ENCODE measurements at regions not wholly inside any gene's neighbourhood (a gene's known extent, or its start where the extent isn't known, plus 50 kb on each side); places are given as distances from the start of the nearest gene placed in this dataset.

GRCh38 chr20:57078116-57078515 is 188.3 kb downstream of the BMP7 start:
- no peak for DNase-seq (ENCODE audit: low read depth, low spot score)

- DNase-seq (ENCODE audit: low read depth, low spot score) = peak; percentile 49
Measured at GRCh38 chr20:57079031-57080005, 187.1 kb downstream of the BMP7 start.

GRCh38 chr20:57080796-57081195 is 185.6 kb downstream of the BMP7 start:
- DNase-seq (ENCODE audit: low read depth, low spot score) = peak; percentile 32

DNA sequence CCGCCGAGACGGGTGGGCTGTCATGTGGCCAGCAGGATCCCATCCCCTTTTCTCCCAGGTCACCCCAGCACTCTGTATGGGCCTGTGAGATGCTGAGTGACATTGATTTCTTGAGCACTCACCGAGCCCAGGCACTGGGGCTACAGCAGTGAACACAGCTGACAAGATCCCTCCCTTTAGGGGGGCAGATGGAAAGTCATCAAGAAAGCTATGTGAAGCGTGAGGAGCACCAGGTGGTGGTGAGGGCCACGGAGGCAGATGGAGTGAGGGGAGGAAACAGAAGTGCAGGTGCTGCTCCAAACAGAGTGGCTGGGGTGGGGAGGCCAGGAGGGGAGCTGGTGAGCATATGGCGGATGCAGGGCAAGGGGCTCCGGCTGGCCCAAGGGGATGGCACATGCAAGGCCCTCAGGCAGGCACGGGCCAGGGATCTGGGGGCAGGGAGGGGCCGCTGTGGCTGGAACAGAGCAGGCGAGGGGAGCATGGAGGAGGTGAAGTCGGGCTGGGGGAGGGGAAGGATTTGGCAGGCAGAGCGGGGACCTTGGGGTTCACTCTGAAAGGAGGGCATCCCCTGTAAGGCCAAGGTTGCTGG is 184.0 kb downstream of the BMP7 start:
- DNase-seq (ENCODE audit: low read depth, low spot score) = no peak

DNA sequence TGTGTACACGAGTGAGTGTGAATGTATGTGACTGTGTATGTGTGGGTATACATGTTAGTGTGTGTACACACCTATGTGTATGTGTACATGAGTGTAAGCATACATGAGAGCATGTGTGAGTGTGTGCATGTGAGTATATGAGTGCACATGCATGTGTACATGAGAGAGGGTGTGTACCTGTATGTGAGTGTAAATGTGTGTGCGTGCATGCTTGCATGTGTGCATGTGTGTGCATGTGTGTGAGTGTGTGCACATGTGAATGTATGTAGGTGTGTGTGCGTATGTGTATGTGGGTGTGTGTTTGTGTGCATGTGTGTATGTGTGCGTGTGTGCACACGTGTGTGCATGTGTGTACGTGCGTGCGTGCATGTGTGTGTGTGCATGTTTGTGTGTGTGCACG is 183.4 kb downstream of the BMP7 start:
- DNase-seq (ENCODE audit: low read depth, low spot score) = no peak

DNA sequence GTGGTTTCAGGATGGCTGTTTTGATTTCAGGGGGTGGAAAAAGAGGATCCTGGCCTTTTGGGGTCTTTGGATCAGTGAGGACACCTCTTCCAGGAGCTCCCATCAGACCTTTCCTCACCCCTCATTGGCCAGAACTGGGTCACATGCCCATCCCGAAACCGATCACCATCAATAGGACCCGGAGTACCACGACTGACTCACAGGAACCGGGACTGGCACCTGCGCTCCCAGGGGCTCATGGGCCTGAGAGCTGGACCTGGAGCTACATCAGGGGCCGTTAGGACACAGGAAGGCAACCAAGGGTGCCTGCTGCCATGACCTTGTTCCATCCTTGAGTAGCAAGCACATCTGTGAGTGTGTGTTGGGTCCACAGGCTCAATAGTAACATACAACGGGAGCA is 180.4 kb downstream of the BMP7 start:
- no peak for DNase-seq (ENCODE audit: low read depth, low spot score)

- no peak for DNase-seq (ENCODE audit: low read depth, low spot score)
Measured at GRCh38 chr20:57087102-57087501, 179.3 kb downstream of the BMP7 start.

DNA sequence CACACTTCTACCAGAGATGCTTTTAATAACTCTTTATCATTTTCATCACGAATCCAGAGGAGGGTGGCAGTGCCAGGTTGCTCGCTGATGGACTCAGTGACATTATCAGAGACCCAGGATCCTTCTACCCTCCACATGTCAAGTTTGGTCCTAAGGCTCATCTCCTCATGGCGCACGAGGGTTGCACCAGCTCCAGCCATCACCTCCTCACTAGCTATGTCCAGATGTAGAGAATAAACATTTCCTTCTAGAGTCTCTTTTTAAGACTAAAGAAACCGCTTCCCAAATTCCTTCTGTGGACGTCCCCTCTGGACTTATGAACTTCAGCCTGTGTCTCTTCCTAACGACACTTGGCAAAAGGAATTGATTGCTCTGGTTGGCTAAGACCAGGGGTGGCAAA is 178.7 kb downstream of the BMP7 start:
- no peak for DNase-seq (ENCODE audit: low read depth, low spot score)

DNA sequence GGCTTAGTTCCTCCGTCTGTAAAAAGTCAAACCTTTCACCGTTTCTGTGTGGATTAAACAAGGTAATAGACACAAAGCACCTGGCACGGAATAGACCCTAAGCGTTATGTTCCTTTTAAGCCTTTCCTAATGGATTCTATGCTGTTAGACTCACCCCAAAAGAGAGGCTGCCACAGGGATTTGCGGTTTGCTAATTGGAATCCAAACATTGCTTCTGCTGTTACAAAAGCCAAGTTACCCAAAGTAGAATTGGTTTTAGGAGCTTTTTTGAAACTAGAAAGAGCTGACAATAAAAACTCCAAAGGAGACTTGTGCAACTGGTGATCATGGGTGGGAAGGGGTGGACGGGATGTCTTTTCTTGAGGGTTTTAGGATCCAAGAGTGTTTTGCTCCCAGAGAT is 178.0 kb downstream of the BMP7 start:
- peak; percentile 60 for DNase-seq (ENCODE audit: low read depth, low spot score)

- DNase-seq (ENCODE audit: low read depth, low spot score) = peak; percentile 80
Measured at GRCh38 chr20:57089699-57090144, 176.7 kb downstream of the BMP7 start.

DNA sequence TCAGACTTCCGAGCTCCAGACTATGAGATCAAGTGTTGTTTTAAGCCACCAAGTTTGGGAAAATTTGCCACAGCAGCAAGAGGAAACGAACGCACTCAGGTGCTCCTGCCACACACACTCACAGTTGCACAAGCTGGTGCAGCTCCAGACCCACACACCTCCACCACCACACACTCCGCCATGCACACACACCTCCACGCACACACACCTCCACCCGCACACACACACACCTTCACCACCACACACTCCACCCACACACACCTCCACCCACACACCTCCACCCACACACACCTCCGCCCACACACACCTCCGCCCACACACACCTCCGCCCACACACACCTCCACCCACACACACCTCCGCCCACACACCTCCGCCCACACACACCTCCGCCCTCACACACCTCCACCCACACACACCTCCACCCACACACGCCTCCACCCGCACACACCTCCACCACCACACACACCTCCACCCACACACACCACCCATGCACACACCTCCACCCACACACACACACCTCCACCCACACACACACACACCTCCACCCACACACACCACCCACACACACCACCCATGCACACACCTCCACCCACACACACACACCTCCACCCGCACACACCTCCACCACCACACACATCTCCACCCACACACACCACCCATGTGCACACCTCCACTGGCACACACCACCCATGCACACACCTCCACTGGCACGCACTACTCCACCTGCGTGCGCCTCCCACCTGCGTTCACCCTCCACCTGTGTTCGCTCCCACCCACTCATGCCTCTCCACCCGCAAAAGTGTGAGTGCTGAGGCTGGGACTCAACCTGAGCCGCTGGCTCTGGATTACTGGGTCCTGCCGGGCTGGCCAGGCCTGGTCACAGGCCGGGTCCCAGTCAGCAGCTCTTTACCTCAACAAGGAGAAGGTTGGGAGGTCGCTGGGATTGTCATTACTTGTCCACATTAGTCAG is 175.6 kb downstream of the BMP7 start:
- DNase-seq (ENCODE audit: low read depth, low spot score) = no peak

GRCh38 chr20:57091748-57092111 is 174.7 kb downstream of the BMP7 start:
- no peak for DNase-seq (ENCODE audit: low read depth, low spot score)

GRCh38 chr20:57092112-57092899 is 174.1 kb downstream of the BMP7 start:
- peak; percentile 77 for DNase-seq (ENCODE audit: low read depth, low spot score)

- no peak for DNase-seq (ENCODE audit: low read depth, low spot score)
Measured at GRCh38 chr20:57092900-57093530, 173.4 kb downstream of the BMP7 start.

GRCh38 chr20:57093766-57094165 is 172.7 kb downstream of the BMP7 start:
- no peak for DNase-seq (ENCODE audit: low read depth, low spot score)

- no peak for DNase-seq (ENCODE audit: low read depth, low spot score)
Measured at GRCh38 chr20:57094252-57094891, 172.1 kb downstream of the BMP7 start.

DNA sequence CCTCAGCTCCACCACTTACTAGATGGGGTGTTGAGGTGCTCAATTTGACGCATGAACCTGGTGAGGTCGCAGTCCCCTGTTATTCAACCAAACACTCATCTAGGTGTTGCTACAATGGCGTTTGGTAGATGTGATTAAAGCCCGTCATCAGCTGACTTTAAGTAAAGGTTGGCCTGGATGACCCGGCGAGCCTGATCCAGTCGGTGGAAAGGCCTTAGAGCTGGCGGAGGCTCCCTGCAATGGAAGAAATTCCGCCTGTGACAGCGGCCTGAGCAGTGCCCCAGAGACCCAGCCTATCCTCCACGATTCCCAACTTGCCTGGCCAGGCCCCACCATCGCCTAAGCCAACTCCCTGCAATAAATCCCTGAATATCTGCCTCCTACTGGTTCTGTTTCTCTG is 171.4 kb downstream of the BMP7 start:
- no peak for DNase-seq (ENCODE audit: low read depth, low spot score)

DNA sequence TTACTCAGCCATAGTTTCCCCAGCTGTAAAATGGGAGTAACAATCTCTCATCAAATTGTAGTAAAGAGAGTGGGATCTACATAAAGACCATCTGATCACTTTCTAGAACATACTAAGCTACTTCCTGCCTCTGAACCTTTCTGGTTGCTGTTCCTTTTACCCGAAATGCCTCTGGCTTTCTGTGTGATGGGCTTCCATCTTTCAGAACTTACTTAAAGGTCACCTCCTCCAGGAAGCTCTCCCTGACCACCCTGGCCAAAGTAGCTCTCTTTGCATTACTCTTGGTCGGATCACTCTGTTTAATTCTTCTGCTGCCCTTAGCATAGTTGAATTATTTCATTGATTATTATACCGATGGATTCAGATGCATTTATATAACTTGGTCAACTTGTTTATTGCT is 171.0 kb downstream of the BMP7 start:
- no peak for DNase-seq (ENCODE audit: low read depth, low spot score)

- no peak for DNase-seq (ENCODE audit: low read depth, low spot score)
Measured at GRCh38 chr20:57097245-57097915, 169.1 kb downstream of the BMP7 start.

GRCh38 chr20:57102160-57102559 is 164.3 kb downstream of the BMP7 start:
- no peak for DNase-seq (ENCODE audit: low read depth, low spot score)

Measured in astrocyte of the hippocampus (primary cell).